GM21619 (cell line): ENCODE measurements at regions not wholly inside any gene's neighbourhood (a gene's known extent, or its start where the extent isn't known, plus 50 kb on each side); places are given as distances from the start of the nearest gene placed in this dataset.
"Not testable (repeated sequence)": the region's sequence is repeated elsewhere in the genome, so short reads cannot be mapped to it uniquely, and the experiment has no call there.

Experiments used
- ATAC-seq: cut with Tn5 transposase; IDR thresholded peaks from one replicate; pipeline ENCODE4 v1.9.1; 2021; ENCODE audit not compliant: unreplicated experiment

GRCh38 chr19:30066781-30067759 lies 125.0 kb downstream of the URI1 start:
- ATAC-seq = no peak

DNA sequence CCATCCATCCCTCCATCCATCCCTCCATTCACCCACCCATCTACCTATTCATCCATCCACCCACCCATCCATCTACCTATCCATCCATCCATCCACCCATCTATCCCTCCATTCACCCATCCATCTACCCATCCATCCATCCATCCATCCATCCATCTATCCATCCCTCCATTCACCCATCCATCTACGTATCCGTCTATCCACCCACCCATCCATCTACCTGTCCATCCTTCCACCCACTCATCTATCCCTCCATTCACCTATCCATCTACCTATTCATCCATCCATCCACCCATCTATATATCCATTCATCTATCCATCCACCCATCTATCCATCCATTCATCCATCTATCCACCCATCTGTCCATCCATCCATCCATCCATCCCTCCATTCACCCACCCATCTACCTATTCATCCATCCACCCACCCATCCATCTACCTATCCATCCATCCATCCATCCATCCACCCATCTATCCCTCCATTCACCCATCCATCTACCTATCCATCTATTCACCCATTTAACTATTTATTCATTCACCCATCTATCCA lies 126.0 kb downstream of the URI1 start:
- ATAC-seq = not testable (repeated sequence)

DNA sequence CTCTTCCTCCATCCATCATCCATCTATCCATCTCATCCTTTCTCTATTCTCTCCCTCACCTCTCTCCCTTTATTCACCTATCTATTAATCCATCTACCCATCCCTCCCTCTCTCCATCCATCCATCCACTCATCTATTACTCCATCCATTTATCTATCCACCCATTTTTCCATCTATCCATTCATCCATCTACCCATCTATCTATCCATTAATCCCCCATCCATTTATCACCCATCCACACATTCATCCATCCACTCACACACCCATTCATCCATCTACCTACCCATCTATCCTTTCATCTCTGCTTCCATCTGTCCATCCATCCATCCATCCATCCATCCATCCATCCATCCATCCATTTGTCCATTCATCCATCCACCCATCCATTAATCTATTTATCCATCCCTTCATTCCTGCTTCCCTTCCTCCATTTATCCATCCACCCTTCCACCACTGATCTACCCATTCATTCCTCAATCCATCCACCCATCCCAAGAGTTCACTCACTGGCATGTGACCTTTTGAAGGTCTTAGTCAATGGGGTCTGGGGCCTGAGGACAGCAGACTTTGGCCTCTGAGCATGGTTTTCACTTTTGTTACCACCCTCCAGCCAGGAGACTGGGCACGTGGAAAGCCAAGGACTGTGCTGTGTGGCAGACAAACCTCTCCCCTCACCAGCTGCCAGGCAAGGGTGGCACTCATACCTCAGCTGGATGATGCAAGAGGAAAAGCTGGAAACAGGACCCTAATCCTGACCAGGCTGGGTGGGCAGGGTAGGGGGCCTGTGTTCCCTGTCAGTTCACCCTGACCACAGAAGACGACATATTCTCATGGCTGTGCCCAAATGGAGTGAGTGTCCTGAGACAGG lies 126.7 kb downstream of the URI1 start:
- ATAC-seq = no peak

- ATAC-seq = no peak
Observed at GRCh38 chr19:30069535-30070197, 127.6 kb downstream of the URI1 start.

DNA sequence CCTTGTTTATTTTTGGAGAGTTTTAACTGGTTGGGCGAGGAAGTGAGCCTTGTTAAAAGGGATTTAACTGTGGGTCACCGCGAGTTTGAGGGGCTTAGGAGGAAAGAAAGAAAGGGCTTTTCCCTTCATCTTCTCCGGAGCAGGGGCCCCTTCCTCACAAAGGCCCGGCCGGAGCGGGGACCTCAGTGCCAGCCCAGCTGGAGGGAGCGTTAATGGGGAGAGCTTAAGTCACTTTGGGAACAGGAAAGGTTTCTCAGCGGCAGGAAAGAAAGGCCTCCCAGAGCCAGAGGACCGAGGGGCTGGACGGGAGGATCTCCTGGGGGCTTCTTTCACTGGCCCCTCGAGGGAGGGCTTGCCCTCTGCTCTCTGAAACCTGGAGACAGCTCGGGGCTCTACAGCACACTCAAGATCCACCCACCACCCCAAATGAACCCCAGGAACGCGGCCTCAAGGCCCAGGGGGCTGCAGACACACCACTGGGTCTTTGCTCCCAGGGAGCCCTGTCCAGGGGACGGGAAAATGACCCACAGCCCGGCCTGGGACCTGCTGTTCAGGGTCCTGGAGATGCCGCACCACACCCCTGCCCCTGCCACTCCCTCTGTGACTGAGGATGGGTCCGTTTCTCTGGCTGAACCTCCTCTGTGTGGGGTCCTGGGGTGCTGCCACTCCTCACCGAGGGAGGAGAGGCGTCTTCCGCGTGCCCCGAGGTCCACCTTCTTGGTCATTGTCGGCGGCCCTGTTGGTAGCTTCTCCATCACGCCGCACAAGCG lies 128.3 kb downstream of the URI1 start:
- ATAC-seq = no peak

DNA sequence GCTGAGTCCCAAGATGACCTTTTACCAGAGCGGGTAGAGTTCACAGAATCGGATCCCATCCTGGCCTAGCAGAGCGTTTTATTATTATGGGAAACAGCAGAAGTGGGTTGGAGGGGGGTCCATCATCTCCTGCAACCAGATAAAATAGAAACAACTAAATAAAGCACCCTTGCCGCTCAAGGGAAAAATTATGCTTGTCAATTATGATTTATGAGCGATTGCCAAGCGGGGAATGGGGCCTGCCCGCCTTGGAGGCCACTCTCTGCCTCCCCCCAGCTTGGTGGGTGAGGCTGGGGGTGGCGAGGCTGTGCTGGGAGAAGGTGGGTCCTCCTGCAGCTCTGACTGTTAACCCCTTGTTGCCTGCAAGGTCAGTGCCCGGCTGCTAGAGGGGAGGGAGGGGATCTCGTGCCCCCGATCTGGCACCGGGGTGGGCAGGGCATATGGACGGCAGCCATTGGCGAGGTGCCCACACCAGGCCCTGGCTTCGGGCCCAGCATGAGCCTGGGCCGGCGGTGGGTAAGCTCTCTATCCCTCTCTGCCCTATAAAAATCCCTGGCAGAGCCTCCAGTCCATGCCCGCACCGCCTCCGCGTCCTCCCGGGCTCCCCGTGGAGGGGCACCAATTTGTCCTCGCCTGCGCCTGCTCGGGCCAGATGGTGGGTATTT lies 129.1 kb downstream of the URI1 start:
- ATAC-seq = no peak

GRCh38 chr19:30071871-30072270 lies 129.8 kb downstream of the URI1 start:
- no peak for ATAC-seq

DNA sequence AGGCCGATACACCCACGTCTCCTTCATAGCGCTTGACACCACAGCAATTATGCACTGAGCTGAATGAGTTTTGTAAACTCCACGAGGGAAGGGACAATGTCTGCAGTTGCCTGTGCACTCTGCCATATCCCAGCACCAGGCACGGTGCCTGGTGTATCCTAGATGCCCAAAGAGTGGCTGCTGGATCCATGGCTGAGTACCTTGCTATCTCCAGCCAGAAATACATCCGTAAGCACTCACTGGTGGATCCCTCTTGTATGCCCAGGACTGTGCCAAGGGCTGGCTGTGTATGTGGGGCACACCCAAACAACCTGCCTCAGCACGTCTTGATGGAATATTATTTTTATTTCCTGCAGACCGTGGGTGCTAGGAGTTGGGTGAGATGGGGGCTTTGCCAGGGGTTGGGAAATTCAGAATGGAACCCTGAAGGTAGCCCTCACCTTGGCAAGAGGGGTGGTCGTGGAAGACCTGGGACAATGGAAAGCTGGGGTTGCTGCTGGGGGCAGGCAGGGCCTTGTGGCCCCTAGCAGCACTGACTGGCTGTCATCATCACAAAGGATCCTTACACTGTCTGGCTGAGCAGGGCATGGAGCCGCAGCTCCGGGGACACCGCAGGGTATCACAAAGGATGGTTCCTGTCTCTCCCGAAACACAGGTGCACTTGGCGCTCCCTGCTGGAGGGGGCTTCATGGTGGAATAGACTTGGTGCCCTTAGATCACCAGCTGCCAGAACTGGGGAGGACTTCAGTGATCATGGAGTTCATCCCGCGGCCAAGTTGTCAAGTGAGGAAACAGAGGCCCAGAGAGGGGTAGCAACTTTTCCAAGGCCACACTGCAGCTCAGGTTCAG lies 131.3 kb downstream of the URI1 start:
- no peak for ATAC-seq

GRCh38 chr19:30074096-30074495 lies 132.1 kb downstream of the URI1 start:
- ATAC-seq = no peak

DNA sequence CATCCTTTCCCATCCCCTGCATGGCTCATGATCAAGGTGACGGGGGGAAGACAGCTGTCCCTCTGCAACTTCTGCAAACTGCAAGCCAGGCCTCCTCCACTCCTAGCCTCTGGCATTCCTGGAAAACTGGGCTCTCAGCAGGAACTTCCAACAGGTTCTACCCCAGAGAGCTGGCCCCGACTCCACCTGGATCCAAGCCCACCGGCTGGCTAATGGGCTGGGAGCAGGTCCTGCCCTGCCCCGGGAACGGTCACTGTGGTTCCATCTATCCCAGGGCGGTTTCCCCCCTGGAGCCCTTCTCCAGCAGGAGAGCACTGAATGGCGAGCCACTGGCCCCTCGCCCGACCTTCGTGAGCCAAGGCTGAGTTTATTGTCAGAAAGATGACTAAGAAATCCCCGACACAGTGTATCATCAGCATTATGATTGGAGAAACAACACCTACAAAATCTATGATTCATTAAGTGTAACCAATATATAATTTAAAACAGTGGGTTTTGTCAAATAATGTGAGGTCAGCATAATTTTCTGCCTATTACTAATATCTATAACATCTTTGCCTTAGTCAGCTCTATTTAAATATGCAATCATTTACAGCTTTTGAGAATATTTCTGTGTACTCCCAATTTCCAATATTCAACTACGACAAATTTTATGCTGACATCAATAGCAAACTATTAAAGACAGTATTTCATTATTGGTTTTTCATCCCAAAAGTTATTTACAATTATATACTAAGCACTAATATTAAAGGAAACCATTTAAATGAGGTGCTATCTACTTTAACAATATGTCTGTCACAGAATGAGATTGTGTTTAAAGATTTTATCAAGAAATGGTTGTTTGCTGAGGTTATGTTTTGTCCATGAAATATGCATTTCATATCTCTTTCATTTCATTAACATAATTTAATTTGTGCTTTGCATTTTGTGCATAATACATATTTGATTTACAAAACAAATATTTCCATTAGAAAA lies 133.0 kb downstream of the URI1 start:
- ATAC-seq = no peak

GRCh38 chr19:30076101-30076551 lies 134.1 kb downstream of the URI1 start:
- ATAC-seq = no peak

GRCh38 chr19:30076751-30077670 lies 135.0 kb downstream of the URI1 start:
- no peak for ATAC-seq

- ATAC-seq = no peak
Observed at GRCh38 chr19:30077851-30078355, 135.9 kb downstream of the URI1 start.

DNA sequence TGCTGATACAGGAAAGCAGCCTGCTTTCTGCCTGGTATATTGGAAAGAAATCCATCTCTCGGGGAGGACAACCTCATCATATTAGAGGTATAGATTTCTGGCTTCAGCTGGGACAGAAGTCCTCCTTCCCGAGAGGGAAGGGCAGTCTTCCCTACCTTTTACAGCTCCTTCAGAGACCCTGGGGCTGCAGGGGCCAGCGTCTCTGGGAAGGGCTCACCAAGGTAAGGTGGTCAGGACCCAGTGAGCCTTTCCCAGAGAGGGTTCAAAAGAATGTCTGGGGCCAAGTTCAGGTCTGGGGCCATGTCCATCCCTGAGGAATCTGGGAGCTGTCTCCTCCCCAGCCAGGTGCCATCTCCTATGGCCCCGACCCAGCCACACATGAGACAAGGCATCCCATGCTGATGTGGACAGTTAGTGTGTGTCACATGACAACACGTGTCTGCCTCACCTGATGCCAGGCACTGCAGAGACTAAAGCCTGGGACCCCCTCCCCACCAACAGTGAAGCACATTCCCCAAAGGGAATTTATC lies 136.4 kb downstream of the URI1 start:
- no peak for ATAC-seq

DNA sequence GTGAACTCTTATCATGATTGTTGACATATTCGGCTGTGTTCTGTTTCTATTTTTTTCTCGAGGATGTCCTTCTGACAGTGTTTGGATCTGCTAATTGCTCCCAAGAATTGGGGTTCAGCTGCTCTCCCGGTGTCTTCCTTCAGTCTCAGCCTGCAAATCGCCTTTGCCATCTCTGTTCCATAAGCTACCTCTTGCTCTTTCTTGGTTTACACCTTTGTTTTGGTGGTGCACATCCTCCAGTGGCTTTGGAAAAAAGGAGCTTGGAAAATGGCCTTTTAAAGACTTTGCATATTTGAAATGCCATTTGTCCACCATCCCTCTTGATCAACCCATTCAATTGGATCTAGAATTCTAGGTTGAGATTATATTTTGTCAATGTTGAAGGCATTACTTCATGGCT lies 137.2 kb downstream of the URI1 start:
- ATAC-seq = no peak

GRCh38 chr19:30082168-30082567 lies 140.1 kb downstream of the URI1 start:
- no peak for ATAC-seq
